ENCODE measurements at regions not wholly inside any gene's neighbourhood (a gene's known extent, or its start where the extent isn't known, plus 50 kb on each side); places are given as distances from the start of the nearest gene placed in this dataset.

DNA sequence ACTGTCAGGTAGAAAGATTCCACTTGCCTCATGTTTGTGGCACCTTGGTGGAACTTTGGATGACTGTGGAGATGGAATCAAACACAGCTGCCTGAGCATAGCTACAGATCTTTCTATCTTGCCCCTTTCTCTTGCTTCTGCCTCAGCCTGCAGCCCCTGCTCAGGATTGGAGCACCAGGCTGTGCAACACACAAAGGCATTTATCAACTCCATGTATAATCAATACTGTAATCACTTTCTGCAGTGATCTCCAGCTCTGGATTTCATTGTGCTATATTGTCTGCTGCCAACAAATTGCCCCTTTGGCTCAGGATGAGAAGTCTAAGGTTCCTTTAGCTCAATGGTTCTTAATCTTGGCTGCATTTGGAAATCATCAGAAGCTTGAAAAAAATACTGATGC is 86.3 kb upstream of the PRPS1 start:
- DNase-seq (ENCODE audit: extremely low read depth, low read depth) = no peak
- no peak overlapping the region for H3K4me3 ChIP-seq (replicated peaks; ENCODE audit: low read depth, low read length)
- TF ChIP-seq, protein P1, sequence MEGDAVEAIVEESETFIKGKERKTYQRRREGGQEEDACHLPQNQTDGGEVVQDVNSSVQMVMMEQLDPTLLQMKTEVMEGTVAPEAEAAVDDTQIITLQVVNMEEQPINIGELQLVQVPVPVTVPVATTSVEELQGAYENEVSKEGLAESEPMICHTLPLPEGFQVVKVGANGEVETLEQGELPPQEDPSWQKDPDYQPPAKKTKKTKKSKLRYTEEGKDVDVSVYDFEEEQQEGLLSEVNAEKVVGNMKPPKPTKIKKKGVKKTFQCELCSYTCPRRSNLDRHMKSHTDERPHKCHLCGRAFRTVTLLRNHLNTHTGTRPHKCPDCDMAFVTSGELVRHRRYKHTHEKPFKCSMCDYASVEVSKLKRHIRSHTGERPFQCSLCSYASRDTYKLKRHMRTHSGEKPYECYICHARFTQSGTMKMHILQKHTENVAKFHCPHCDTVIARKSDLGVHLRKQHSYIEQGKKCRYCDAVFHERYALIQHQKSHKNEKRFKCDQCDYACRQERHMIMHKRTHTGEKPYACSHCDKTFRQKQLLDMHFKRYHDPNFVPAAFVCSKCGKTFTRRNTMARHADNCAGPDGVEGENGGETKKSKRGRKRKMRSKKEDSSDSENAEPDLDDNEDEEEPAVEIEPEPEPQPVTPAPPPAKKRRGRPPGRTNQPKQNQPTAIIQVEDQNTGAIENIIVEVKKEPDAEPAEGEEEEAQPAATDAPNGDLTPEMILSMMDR (IDR thresholded peaks at IDR 0.05; ENCODE audit: low read depth, low read length, missing control alignments) = no peak

DNA sequence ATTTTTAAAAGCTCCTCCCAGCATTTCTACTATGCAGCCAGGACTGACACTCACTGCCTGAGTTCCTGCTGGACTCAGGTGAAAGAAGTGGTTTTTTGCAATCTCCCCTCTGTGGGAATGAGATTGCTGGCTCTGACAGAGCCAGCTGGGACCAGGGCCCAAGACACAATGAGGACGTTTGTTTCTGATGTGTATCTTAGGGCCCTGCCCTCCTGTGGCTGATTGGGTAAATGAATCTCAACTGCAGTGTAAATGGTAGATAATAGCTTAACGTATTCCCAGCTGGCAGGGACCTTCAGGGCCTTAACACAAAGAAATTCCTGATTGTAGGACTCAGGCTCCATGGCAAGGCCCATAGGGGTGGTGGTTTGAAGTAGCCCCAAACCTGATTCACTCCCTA is 85.8 kb upstream of the PRPS1 start:
- DNase-seq (ENCODE audit: extremely low read depth, low read depth) = no peak
- TF ChIP-seq, protein P1 (IDR thresholded peaks at IDR 0.05; ENCODE audit: low read depth, low read length, missing control alignments) = no peak
- no peak overlapping the region for H3K4me3 ChIP-seq (replicated peaks; ENCODE audit: low read depth, low read length)

DNA sequence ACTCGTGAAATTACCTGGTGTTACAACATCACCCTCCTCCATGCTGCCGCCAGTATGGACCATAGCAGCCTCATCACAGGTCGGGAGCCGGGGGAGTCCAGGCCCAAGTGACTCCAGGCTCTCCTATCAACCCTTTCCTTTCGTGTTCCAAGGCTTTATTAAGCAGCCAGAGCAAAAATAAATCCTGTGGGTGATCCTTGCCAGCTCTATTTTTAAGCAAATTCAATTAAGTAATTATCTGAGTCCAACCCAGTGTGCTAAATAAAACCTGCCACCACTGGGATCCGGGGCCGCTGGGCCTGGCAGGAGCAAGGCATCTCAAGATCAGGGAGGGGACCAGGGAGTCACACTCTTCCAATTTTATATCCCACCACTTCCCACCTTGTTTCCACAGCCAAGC is 80.7 kb upstream of the PRPS1 start:
- H3K4me3 ChIP-seq (replicated peaks; ENCODE audit: low read depth, low read length) = no peak overlapping the region
- DNase-seq (ENCODE audit: extremely low read depth, low read depth) = no peak
- TF ChIP-seq, protein P1 (IDR thresholded peaks at IDR 0.05; ENCODE audit: low read depth, low read length, missing control alignments) = no peak

DNA sequence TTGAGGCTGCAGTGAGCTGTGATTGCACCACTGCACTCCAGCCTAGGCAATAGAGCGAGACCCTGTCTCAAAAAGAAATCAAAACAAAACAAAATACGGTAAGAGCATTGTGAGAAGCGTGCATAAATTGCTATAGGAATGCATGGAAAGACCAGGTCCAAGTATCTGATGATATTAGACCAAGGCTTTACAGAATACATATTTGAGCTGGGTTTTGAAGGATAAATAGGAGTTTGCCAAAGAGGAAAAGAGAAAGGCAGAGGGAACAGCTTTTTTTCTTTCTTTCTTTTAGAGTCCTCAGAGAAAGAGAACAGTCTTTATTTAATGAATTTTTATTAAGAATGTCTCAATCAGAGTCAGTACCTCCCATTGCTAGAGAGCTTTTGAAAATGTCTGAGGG is 79.5 kb upstream of the PRPS1 start:
- TF ChIP-seq, protein P1 (IDR thresholded peaks at IDR 0.05; ENCODE audit: low read depth, low read length, missing control alignments) = no peak
- DNase-seq (ENCODE audit: extremely low read depth, low read depth) = no peak
- no peak overlapping the region for H3K4me3 ChIP-seq (replicated peaks; ENCODE audit: low read depth, low read length)

DNA sequence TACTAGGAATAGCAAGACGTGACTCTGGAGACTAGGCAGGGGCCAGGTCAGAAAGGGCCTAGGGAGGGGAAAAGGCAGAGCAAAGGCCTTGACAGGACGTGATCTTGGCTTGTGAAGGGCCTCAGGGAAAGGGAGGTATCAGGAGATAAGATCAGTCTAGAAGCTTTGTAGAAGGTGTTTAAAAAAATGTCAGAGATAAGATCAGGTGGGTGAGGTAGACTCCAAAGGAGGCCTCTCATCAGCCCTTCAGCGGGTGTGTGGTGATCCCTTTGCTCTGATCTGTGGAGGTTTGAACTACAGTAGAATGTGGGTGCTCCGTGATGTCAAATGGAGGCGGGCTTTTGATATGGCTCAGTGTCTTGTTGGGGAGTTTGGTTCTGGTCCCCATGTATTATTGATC is 78.8 kb upstream of the PRPS1 start:
- H3K4me3 ChIP-seq (replicated peaks; ENCODE audit: low read depth, low read length) = no peak overlapping the region
- no peak for DNase-seq (ENCODE audit: extremely low read depth, low read depth)
- TF ChIP-seq, protein P1 (IDR thresholded peaks at IDR 0.05; ENCODE audit: low read depth, low read length, missing control alignments) = no peak

DNA sequence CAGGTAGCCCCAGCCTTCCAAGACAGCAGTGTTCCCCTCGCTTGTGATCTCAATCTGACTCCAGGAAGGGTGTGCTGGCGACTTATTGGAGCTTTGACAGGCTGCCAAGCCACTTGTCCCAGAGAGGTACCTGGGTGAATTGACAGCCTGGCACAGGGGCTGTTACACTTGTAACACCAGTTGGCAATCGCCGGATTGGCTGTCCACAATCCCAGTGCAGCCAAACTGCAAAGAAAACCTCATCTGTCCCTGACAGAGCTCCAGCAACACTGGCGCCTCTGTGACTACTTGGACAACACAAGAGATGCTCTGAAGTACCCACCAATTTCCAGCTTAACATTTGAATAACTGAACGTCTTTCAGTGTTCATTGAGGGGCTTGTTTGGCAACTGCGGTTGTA is 76.8 kb upstream of the PRPS1 start:
- no peak for DNase-seq (ENCODE audit: extremely low read depth, low read depth)

DNA sequence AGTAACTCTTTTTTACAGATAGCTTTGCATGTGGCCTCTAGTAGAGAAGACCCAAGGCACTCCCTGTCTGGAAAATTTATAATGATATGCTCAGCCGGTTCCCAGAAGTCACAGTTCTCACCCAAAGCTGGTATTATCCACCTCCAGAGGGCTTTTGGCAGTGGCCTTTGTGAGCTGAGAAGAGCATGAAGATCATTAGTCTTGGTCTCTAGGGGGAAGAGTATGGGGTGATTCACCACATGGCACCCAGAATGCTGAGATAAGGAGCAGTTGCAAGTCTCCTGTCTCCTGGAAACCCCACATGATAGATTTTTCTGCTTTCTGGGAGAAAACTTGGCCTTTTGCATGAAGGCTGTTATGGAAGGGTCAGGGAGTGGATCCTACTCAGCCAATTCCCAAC is 75.4 kb upstream of the PRPS1 start:
- TF ChIP-seq, protein P1 (IDR thresholded peaks at IDR 0.05; ENCODE audit: low read depth, low read length, missing control alignments) = no peak
- DNase-seq (ENCODE audit: extremely low read depth, low read depth) = no peak
- H3K4me3 ChIP-seq (replicated peaks; ENCODE audit: low read depth, low read length) = no peak overlapping the region

More for the DNA sequence above, 76.8 kb upstream of the PRPS1 start:
- H3K4me3 ChIP-seq (replicated peaks; ENCODE audit: low read depth, low read length) = no peak overlapping the region
- TF ChIP-seq, protein P1 (IDR thresholded peaks at IDR 0.05; ENCODE audit: low read depth, low read length, missing control alignments) = no peak

Data from HFF-Myc (cell line).